Activated CD8-positive, alpha-beta memory T cell treated with anti-CD3 and anti-CD28 coated beads, Interleukin-2, amount 50 U/mL, for 48 hours (primary cell): ENCODE measurements at regions not wholly inside any gene's neighbourhood (a gene's known extent, or its start where the extent isn't known, plus 50 kb on each side); places are given as distances from the start of the nearest gene placed in this dataset.

Source experiments
- DNase-seq: peaks from one replicate; pipeline ENCODE4 v3.0.0-alpha.2; 2020

- no peak for DNase-seq
Observed at GRCh38 chr6:43946641-43947363, 176.8 kb downstream of the VEGFA start.

GRCh38 chr6:43945768-43946080 lies 175.7 kb downstream of the VEGFA start:
- DNase-seq, result peak; percentile 20

GRCh38 chr6:43944908-43945767 lies 175.1 kb downstream of the VEGFA start:
- DNase-seq, result no peak

DNA sequence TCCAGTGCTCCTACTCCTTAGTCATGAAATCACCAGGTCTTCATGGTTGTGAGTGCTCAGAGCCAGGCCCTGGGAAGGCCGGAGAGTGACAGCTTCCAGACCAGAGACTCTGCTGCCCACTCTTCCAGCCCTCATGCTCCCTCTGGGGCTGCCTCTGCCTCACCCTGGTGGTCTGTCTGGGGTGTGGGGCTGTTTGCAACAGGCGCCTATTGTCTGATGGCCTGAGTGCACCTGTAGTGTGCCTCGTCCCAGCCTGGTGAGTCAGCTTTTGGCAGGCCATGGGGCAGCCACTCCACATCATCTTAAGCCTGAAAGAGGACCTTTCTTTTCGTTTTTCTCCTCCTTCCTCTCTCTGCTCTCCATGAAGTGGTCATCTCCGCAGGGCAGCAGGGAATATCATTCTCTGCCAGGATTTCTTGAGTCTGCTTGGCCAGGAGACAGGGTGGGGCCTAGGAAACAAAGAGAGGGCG lies 173.8 kb downstream of the VEGFA start:
- DNase-seq, result no peak

- DNase-seq, result peak; percentile 26
Observed at GRCh38 chr6:43943099-43943766, 173.2 kb downstream of the VEGFA start.

GRCh38 chr6:43942616-43943015 lies 172.6 kb downstream of the VEGFA start:
- peak; percentile 40 for DNase-seq

- DNase-seq, result peak; percentile 40
Observed at GRCh38 chr6:43942011-43942442, 172.0 kb downstream of the VEGFA start.

- peak; percentile 34 for DNase-seq
Observed at GRCh38 chr6:43941174-43941573, 171.2 kb downstream of the VEGFA start.

DNA sequence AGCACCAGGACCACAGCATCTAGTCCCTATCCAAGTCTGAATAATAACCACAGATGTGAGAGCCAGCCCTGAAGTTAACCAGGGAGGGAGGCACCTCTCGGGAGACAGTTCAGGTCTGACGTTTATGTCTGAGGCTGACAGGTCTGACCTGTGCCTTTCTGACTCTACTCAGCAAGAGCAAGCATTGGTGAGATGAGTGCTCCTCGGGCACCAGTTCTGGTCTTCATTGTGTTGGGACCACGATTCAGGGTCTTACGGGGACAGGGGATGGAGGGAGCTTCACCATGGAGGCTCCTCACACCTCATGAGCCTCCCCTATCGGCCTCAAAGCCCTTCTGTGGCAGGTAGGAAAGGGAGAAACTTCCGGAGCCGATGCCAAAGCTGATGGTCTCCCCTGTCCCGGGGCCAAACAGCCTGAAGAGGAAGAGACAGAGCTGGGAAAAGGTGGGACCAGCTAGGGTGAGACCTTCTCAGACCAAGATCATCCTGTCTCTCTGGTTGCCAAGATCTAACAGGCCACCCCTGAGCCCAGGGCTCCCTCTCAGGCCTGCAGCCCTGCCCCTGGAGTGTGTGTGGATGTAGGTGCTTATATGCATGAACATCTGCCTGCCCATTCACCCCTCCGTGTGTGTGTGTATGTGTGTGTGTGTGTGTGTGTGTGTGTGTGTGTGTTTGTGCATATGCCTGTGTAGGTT lies 170.5 kb downstream of the VEGFA start:
- peak; percentile 39 for DNase-seq

GRCh38 chr6:43940071-43940392 lies 170.0 kb downstream of the VEGFA start:
- no peak for DNase-seq

DNA sequence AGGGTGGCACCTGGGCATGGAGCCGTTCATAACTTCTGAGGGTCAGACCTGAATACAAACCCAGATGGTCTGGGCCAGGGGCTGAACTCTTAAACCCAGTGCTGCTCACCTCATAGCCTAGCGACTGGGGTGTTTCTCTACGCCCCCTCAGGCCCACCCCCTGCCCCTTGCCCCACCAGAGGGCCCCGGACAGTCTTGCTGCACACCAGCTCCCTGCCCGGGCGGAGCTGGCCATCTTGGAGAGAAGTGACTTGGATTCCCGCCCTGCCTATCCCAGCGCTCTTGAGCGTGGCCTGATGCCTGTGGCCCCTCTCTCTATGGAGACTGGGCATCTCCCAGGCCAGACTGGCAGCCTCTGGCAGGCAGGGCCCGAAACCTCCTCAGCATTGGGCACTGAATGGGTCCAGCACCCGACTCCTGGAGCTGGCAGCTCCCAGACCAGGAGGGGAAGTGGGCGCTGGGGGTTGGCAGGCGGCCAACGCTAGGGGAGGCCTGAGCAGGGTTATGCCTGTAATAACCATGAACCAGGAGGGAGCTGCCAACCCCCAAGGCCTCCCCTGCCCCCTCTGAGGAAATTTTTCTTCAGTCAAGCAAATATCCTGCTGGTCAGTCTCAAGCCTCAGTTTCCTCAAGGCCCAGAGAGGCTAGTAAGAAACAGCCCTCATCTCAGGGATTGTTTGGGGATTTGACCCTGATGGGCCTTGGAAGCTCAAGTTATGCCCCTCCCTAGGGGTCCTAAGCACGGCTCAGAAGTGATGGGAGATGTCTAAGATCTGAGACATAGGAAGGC lies 169.5 kb downstream of the VEGFA start:
- DNase-seq, result peak; percentile 32

DNA sequence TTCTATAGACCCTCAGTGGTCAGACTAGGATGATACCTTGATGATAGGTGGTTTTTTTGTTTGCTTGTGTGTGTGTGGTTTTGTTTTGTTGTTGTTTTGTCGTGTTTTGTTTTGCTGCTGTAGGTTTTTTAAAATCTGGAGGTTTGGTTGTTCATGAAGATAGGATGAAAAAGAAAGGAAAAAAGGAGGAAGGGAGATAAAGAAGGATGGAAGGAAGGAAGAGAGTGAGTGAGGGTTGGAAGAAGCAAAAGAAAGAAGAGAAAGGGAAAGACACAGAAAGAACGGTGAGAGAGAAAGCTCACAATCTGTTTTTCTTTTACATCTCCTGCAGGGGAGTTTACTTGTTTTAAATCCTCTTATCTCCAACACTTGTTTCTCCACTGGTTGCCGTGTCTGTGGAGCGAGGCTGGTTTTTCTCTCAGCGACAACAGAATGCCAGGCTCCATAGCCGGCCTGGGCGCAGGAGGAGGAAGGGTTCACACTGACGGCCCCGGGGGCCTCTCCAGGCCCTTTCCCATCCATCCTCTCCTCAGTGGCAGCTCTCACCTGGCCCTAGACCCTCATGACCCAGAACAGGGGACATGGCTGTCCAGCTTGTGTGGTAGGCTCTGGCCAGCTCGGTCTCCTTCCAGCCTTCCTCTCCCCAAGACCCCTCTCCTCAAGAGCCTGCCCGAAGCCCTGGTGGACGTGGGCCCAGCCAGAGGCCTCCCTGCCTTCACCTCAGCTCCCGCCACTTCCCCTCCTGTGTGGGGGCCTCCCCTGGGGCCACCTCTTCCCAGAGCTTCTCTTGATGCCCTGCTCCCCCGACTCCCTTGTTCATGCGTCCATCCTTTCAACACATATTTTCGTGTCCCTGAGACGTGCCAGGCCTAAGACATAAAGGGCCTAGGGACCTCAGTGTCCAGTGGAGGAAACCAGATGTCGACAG lies 168.4 kb downstream of the VEGFA start:
- peak; percentile 44 for DNase-seq

GRCh38 chr6:43937236-43938177 lies 167.5 kb downstream of the VEGFA start:
- peak; percentile 33 for DNase-seq

DNA sequence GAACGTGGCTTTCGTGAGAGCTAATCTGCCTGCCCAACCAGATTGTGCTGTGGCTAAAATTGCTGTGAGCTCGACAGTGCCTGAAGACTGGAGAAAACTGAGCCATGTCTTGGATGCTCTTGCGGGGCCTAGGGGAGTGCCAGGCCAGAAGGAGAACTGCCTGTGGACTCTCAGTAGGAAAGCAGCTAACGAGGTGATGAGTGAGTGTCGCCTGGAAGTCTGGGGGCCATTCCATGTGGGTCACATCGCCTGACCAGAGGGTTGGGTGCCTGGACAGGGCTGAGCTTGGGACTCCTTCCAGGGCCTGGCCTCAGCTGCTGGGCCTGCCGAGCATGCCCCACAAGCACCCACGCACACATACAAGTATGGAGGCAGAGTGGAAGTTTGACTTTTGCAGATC lies 166.5 kb downstream of the VEGFA start:
- DNase-seq, result peak; percentile 36

- peak; percentile 30 for DNase-seq
Observed at GRCh38 chr6:43935921-43936439, 166.0 kb downstream of the VEGFA start.

GRCh38 chr6:43934803-43935602 lies 165.0 kb downstream of the VEGFA start:
- no peak for DNase-seq

DNA sequence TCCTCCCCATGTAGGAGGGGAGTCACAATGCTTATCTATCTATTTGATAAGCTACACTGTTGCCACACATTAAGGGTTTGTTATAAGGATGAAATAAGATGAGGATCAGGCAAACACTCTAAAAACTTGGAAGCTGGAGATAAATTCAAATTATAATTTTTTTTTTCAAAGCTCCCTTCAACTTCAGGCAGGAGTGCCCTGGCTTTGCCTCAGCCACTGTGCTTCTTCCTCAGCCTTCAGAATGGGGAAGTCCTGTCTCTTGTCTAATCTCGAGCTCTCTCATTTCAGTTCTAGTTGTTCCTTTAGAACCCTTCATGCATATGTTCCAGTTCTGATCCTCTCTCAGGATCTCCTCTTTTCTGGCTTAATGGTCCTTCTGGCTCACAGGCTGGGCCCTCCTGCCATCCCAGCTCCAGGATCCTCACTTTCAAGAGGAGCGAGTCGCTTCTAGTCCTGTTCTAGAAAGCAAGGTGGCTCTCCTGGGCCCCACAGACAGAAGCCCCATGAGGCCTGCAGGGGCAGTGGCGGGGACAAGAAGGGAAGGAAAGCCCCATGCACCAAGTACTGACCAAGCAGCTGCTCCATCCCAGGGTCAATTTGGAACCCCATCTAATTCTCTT lies 164.3 kb downstream of the VEGFA start:
- no peak for DNase-seq

GRCh38 chr6:43933148-43933885 lies 163.3 kb downstream of the VEGFA start:
- no peak for DNase-seq
